GM18511 (cell line): ENCODE measurements at regions not wholly inside any gene's neighbourhood (a gene's known extent, or its start where the extent isn't known, plus 50 kb on each side); places are given as distances from the start of the nearest gene placed in this dataset.

Experiments
- ATAC-seq: cut with Tn5 transposase; IDR thresholded peaks from one replicate; pipeline ENCODE4 v1.9.1; 2021; ENCODE audit warnings: mild to moderate bottlenecking, moderate library complexity; ENCODE audit not compliant: unreplicated experiment

GRCh38 chr6:164014346-164015087, 600.0 kb downstream of the QKI start:
- ATAC-seq = no peak

GRCh38 chr6:164013480-164014208, 599.1 kb downstream of the QKI start:
- no peak for ATAC-seq

GRCh38 chr6:164011321-164011720, 596.8 kb downstream of the QKI start:
- no peak for ATAC-seq

- ATAC-seq = no peak
These were observed 596.1 kb downstream of the QKI start for GRCh38 chr6:164010441-164011103.

- no peak for ATAC-seq
These were observed 594.4 kb downstream of the QKI start for GRCh38 chr6:164008902-164009301.

GRCh38 chr6:164007881-164008280, 593.4 kb downstream of the QKI start:
- no peak for ATAC-seq

- ATAC-seq = no peak
These were observed 591.9 kb downstream of the QKI start for GRCh38 chr6:164006459-164006858.

- no peak for ATAC-seq
These were observed 590.6 kb downstream of the QKI start for GRCh38 chr6:164005004-164005711.

GRCh38 chr6:164000276-164000675, 585.8 kb downstream of the QKI start:
- ATAC-seq = no peak

GRCh38 chr6:163999475-164000125, 585.1 kb downstream of the QKI start:
- ATAC-seq = no peak

- ATAC-seq = no peak
These were observed 584.0 kb downstream of the QKI start for GRCh38 chr6:163998496-163998895.

- ATAC-seq = no peak
These were observed 582.0 kb downstream of the QKI start for GRCh38 chr6:163996491-163996890.

- no peak for ATAC-seq
These were observed 580.0 kb downstream of the QKI start for GRCh38 chr6:163994566-163994965.

- no peak for ATAC-seq
These were observed 578.2 kb downstream of the QKI start for GRCh38 chr6:163992701-163993100.

- ATAC-seq = no peak
These were observed 577.5 kb downstream of the QKI start for GRCh38 chr6:163992056-163992455.

- ATAC-seq = no peak
These were observed 576.8 kb downstream of the QKI start for GRCh38 chr6:163991321-163991720.

- no peak for ATAC-seq
These were observed 571.8 kb downstream of the QKI start for GRCh38 chr6:163986313-163986712.

GRCh38 chr6:163985710-163986109, 571.2 kb downstream of the QKI start:
- no peak for ATAC-seq

GRCh38 chr6:163985040-163985439, 570.5 kb downstream of the QKI start:
- ATAC-seq = no peak

GRCh38 chr6:163984124-163984936, 569.8 kb downstream of the QKI start:
- ATAC-seq = peak; percentile 67
